ENCODE measurements at regions not wholly inside any gene's neighbourhood (a gene's known extent, or its start where the extent isn't known, plus 50 kb on each side); places are given as distances from the start of the nearest gene placed in this dataset.

GRCh38 chr9:82332018-82332773 is 343.6 kb downstream of the SPATA31D1 start:
- Histone ChIP-seq H3K27ac (replicated peaks; ENCODE audit: low read length) (no peak overlapping the region), H3K14ac (ENCODE audit: low read length) (no peak overlapping the region), H3K27me3 (ENCODE audit: control insufficient read depth in 3 of 3, insufficient read depth in 3 of 3, low read depth in 1 of 3, low read length in 3 of 3) (no peaks in the 10 kb centered on the region), H2BK120ac (ENCODE audit: low read depth, low read length) (no peak overlapping the region), H2BK5ac (ENCODE audit: low read length) (no peak overlapping the region), H3K36me3 (replicated peaks in 1 of 2; ENCODE audit: control insufficient read depth in 2 of 2, insufficient read depth in 2 of 2, low read length in 2 of 2) (no peaks in the 10 kb centered on the region), H3K9ac (ENCODE audit: low read depth, low read length, poor library complexity) (no peak overlapping the region), H4K8ac (ENCODE audit: low read depth, low read length) (no peak overlapping the region), H3K4ac (ENCODE audit: low read length) (no peak overlapping the region), H3K9me3 (replicated peaks in 1 of 2; ENCODE audit: control insufficient read depth in 2 of 2, insufficient read depth in 1 of 2, low read depth in 1 of 2, low read length in 2 of 2) (no peaks in the 10 kb centered on the region), H3K4me3 (ENCODE audit: low read length in 2 of 2) (no peak overlapping the region), H3K79me1 (ENCODE audit: low read depth, low read length) (no peaks in the 10 kb centered on the region), H4K91ac (ENCODE audit: low read depth, low read length, poor library complexity) (no peak overlapping the region), H2BK15ac (ENCODE audit: low read length) (no peak overlapping the region), H3K18ac (ENCODE audit: low read length) (no peak overlapping the region), H3K4me2 (ENCODE audit: insufficient read depth, low read length, poor library complexity, severe bottlenecking) (no peak overlapping the region), H2AFZ (ENCODE audit: low read length) (no peak overlapping the region), H2AK5ac (ENCODE audit: low read depth, low read length) (no peak overlapping the region), H2BK12ac (ENCODE audit: low read length) (no peak overlapping the region), H3K4me1 (ENCODE audit: control insufficient read depth in 2 of 2, insufficient read depth in 1 of 2, low read depth in 1 of 2, low read length in 2 of 2) (no peaks in the 10 kb centered on the region), H3K23ac (ENCODE audit: low read depth, low read length, poor library complexity) (no peak overlapping the region)
- WGBS, 2 donors (ENCODE audit: extremely low coverage in 2 of 2, insufficient read length in 2 of 2, insufficient replicate concordance in 1 of 2) = no CpG with 5 or more reads among the region's 5 CpGs
- no peak for DNase-seq (ENCODE audit: low spot score)

DNA sequence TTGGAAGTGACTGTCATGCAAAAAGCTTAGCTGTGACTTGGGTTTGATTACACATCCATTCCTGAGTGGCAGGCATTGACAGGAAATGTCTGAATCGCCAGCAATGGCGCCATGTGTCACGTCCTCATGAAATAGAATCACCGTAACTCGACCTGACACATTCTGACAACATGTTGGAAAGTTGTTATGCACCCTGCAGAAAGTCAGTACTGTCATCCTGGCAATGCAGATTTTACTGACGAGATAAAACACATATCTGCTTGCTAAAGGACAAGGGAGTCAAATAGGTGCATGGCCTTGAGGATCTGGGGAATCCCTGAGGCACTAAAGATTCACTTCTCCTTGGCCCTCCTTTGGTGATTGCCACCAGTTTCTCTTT is 344.2 kb downstream of the SPATA31D1 start:
- H3K27ac ChIP-seq (replicated peaks; ENCODE audit: low read length) = no peak overlapping the region
- H3K4me3 ChIP-seq (ENCODE audit: low read length in 2 of 2) = no peak overlapping the region
- no CpG with 5 or more reads among the region's 6 CpGs for WGBS, 2 donors (ENCODE audit: extremely low coverage in 2 of 2, insufficient read length in 2 of 2, insufficient replicate concordance in 1 of 2)
- no peak overlapping the region for H3K18ac ChIP-seq (ENCODE audit: low read length)
- no peak overlapping the region for H2BK12ac ChIP-seq (ENCODE audit: low read length)
- no peaks in the 10 kb centered on the region for H3K79me1 ChIP-seq (ENCODE audit: low read depth, low read length)
- H2BK15ac ChIP-seq (ENCODE audit: low read length) = no peak overlapping the region
- no peak overlapping the region for H4K91ac ChIP-seq (ENCODE audit: low read depth, low read length, poor library complexity)
- H3K4me1 ChIP-seq (ENCODE audit: control insufficient read depth in 2 of 2, insufficient read depth in 1 of 2, low read depth in 1 of 2, low read length in 2 of 2) = no peaks in the 10 kb centered on the region
- no peak overlapping the region for H4K8ac ChIP-seq (ENCODE audit: low read depth, low read length)
- H3K14ac ChIP-seq (ENCODE audit: low read length) = no peak overlapping the region
- H3K36me3 ChIP-seq (replicated peaks in 1 of 2; ENCODE audit: control insufficient read depth in 2 of 2, insufficient read depth in 2 of 2, low read length in 2 of 2) = no peaks in the 10 kb centered on the region
- H2BK5ac ChIP-seq (ENCODE audit: low read length) = no peak overlapping the region
- H3K9me3 ChIP-seq (replicated peaks in 1 of 2; ENCODE audit: control insufficient read depth in 2 of 2, insufficient read depth in 1 of 2, low read depth in 1 of 2, low read length in 2 of 2) = no peaks in the 10 kb centered on the region
- no peak for DNase-seq (ENCODE audit: low spot score)
- H3K4me2 ChIP-seq (ENCODE audit: insufficient read depth, low read length, poor library complexity, severe bottlenecking) = no peak overlapping the region
- no peak overlapping the region for H2AK5ac ChIP-seq (ENCODE audit: low read depth, low read length)
- no peak overlapping the region for H2AFZ ChIP-seq (ENCODE audit: low read length)
- no peak overlapping the region for H2BK120ac ChIP-seq (ENCODE audit: low read depth, low read length)
- no peak overlapping the region for H3K4ac ChIP-seq (ENCODE audit: low read length)
- H3K23ac ChIP-seq (ENCODE audit: low read depth, low read length, poor library complexity) = no peak overlapping the region
- no peaks in the 10 kb centered on the region for H3K27me3 ChIP-seq (ENCODE audit: control insufficient read depth in 3 of 3, insufficient read depth in 3 of 3, low read depth in 1 of 3, low read length in 3 of 3)
- H3K9ac ChIP-seq (ENCODE audit: low read depth, low read length, poor library complexity) = no peak overlapping the region

DNA sequence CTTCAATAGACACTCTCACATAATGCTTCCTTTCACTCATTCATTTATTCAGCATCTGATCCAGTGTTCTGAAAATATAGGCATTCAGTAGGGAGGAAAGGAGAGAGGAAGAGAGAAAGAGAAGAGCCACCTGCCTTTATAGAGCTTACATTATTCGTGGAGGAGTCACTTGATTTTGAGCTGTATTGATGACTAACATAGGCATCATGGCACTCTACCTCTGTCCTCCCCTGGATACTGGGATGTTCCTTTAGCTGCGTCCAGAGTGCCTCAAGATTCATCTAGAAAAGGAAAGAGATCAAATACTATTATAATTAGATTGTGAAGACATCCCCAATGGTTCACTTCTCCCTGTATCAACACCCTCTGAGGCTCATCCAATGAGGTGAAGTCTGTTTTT is 345.1 kb downstream of the SPATA31D1 start:
- Histone ChIP-seq H3K18ac (ENCODE audit: low read length) (no peak overlapping the region), H4K91ac (ENCODE audit: low read depth, low read length, poor library complexity) (no peak overlapping the region), H3K36me3 (replicated peaks in 1 of 2; ENCODE audit: control insufficient read depth in 2 of 2, insufficient read depth in 2 of 2, low read length in 2 of 2) (no peaks in the 10 kb centered on the region), H2BK12ac (ENCODE audit: low read length) (no peak overlapping the region), H3K4me3 (ENCODE audit: low read length in 2 of 2) (no peak overlapping the region), H3K9me3 (replicated peaks in 1 of 2; ENCODE audit: control insufficient read depth in 2 of 2, insufficient read depth in 1 of 2, low read depth in 1 of 2, low read length in 2 of 2) (no peaks in the 10 kb centered on the region), H2BK5ac (ENCODE audit: low read length) (no peak overlapping the region), H2BK120ac (ENCODE audit: low read depth, low read length) (no peak overlapping the region), H3K23ac (ENCODE audit: low read depth, low read length, poor library complexity) (no peak overlapping the region), H3K14ac (ENCODE audit: low read length) (no peak overlapping the region), H3K79me1 (ENCODE audit: low read depth, low read length) (no peaks in the 10 kb centered on the region), H3K27ac (replicated peaks; ENCODE audit: low read length) (no peak overlapping the region), H2BK15ac (ENCODE audit: low read length) (no peak overlapping the region), H2AFZ (ENCODE audit: low read length) (no peak overlapping the region), H2AK5ac (ENCODE audit: low read depth, low read length) (no peak overlapping the region), H4K8ac (ENCODE audit: low read depth, low read length) (no peak overlapping the region), H3K9ac (ENCODE audit: low read depth, low read length, poor library complexity) (no peak overlapping the region), H3K4me2 (ENCODE audit: insufficient read depth, low read length, poor library complexity, severe bottlenecking) (no peak overlapping the region), H3K4ac (ENCODE audit: low read length) (no peak overlapping the region), H3K4me1 (ENCODE audit: control insufficient read depth in 2 of 2, insufficient read depth in 1 of 2, low read depth in 1 of 2, low read length in 2 of 2) (no peaks in the 10 kb centered on the region), H3K27me3 (ENCODE audit: control insufficient read depth in 3 of 3, insufficient read depth in 3 of 3, low read depth in 1 of 3, low read length in 3 of 3) (no peaks in the 10 kb centered on the region)
- DNase-seq (ENCODE audit: low spot score) = no peak
- no CpG with 5 or more reads among the region's 2 CpGs for WGBS, 2 donors (ENCODE audit: extremely low coverage in 2 of 2, insufficient read length in 2 of 2, insufficient replicate concordance in 1 of 2)

DNA sequence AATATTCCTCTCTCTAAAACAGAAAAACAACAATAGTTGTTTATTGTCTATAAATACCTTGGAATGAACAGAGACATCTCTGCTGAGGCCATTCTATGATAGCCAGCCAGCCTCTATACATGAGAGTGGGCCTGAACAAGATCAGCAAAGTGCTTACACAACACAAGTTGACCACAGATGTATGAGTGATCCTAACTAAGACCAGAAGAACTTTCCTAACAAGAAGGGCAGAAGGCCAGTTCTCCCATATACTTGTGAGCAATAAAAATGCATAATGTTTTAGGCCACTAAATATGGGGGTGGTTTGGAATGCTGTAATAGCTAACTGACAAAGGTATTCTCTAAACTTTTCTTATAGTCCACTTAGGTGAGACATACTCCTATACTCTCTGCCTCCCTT is 345.7 kb downstream of the SPATA31D1 start:
- Histone ChIP-seq H2BK120ac (ENCODE audit: low read depth, low read length) (no peak overlapping the region), H3K4ac (ENCODE audit: low read length) (no peak overlapping the region), H2AK5ac (ENCODE audit: low read depth, low read length) (no peak overlapping the region), H3K79me1 (ENCODE audit: low read depth, low read length) (no peaks in the 10 kb centered on the region), H3K27me3 (ENCODE audit: control insufficient read depth in 3 of 3, insufficient read depth in 3 of 3, low read depth in 1 of 3, low read length in 3 of 3) (no peaks in the 10 kb centered on the region), H3K14ac (ENCODE audit: low read length) (no peak overlapping the region), H4K8ac (ENCODE audit: low read depth, low read length) (no peak overlapping the region), H3K36me3 (replicated peaks in 1 of 2; ENCODE audit: control insufficient read depth in 2 of 2, insufficient read depth in 2 of 2, low read length in 2 of 2) (no peaks in the 10 kb centered on the region), H3K4me1 (ENCODE audit: control insufficient read depth in 2 of 2, insufficient read depth in 1 of 2, low read depth in 1 of 2, low read length in 2 of 2) (no peaks in the 10 kb centered on the region), H3K4me2 (ENCODE audit: insufficient read depth, low read length, poor library complexity, severe bottlenecking) (no peak overlapping the region), H2BK12ac (ENCODE audit: low read length) (no peak overlapping the region), H3K4me3 (ENCODE audit: low read length in 2 of 2) (no peak overlapping the region), H3K23ac (ENCODE audit: low read depth, low read length, poor library complexity) (no peak overlapping the region), H2BK5ac (ENCODE audit: low read length) (no peak overlapping the region), H3K9me3 (replicated peaks in 1 of 2; ENCODE audit: control insufficient read depth in 2 of 2, insufficient read depth in 1 of 2, low read depth in 1 of 2, low read length in 2 of 2) (no peaks in the 10 kb centered on the region), H4K91ac (ENCODE audit: low read depth, low read length, poor library complexity) (no peak overlapping the region), H3K18ac (ENCODE audit: low read length) (no peak overlapping the region), H2BK15ac (ENCODE audit: low read length) (no peak overlapping the region), H2AFZ (ENCODE audit: low read length) (no peak overlapping the region), H3K9ac (ENCODE audit: low read depth, low read length, poor library complexity) (no peak overlapping the region), H3K27ac (replicated peaks; ENCODE audit: low read length) (no peak overlapping the region)
- no peak for DNase-seq (ENCODE audit: low spot score)
